K562 (cell line): ENCODE measurements at regions not wholly inside any gene's neighbourhood (a gene's known extent, or its start where the extent isn't known, plus 50 kb on each side); places are given as distances from the start of the nearest gene placed in this dataset.

Source experiments
- E2F1 ChIP-seq: sonication (generic); formaldehyde crosslinking; IDR thresholded peaks from 2 replicates; pipeline ENCODE4 v1.8.1; 2023; ENCODE audit warnings: mild to moderate bottlenecking, missing genetic modification reagents, moderate library complexity
- RAD51 ChIP-seq: fragments of 450-650 bp; IDR thresholded peaks from 2 replicates; pipeline ENCODE4 v1.7.1; 2016; ENCODE audit warnings: low read depth, mild to moderate bottlenecking, borderline replicate concordance

- no peak for TF ChIP-seq E2F1
- TF ChIP-seq RAD51: no peak
Observed at GRCh38 chr5:178790371-178790770, 59.9 kb upstream of the ZNF354A start.
